ENCODE measurements at regions not wholly inside any gene's neighbourhood (a gene's known extent, or its start where the extent isn't known, plus 50 kb on each side); places are given as distances from the start of the nearest gene placed in this dataset.

GRCh38 chr22:48981371-48982061, 846.2 kb downstream of the BRD1 start:
- no peak for FAIRE-seq

GRCh38 chr22:48980918-48981317, 846.8 kb downstream of the BRD1 start:
- no peak for FAIRE-seq

DNA sequence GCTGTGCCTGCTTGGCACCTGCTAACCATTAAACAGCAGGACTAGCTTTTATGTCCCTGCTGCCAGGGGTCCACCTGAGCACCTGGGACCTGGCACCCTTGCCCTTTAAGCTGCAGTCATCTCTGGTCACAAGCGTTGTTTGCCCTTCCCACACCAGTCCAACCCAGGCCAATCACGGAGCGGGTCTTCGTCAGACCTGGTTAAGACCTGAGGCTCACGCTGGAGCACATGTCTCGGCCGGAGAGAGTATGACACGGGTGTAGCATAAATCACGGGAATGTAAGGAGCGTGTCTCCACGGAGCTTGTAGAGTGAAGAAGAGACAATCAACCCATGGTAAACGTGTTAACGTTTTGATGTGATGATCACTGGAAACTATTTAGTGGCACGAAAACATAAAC, 847.3 kb downstream of the BRD1 start:
- FAIRE-seq, result no peak

DNA sequence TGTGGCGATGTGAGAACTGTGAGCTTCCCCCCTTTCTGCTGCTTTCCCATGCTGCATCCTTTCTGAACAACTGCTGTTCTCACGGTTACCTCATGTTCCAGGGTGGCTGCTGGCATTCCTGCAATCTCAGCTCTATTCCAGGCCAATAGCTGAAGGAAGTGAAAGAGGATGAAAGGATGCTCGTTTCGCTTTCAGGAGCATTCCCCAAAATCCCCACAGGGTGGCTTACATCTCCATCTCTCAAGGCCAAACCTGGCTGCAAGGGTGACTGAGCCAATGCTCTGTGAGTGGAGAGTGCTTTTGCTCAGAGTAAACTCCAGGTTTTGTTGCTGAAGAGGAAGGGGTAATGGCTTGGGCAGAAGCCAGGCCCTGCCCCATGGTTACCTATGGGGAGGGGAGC, 848.2 kb downstream of the BRD1 start:
- FAIRE-seq, result no peak

DNA sequence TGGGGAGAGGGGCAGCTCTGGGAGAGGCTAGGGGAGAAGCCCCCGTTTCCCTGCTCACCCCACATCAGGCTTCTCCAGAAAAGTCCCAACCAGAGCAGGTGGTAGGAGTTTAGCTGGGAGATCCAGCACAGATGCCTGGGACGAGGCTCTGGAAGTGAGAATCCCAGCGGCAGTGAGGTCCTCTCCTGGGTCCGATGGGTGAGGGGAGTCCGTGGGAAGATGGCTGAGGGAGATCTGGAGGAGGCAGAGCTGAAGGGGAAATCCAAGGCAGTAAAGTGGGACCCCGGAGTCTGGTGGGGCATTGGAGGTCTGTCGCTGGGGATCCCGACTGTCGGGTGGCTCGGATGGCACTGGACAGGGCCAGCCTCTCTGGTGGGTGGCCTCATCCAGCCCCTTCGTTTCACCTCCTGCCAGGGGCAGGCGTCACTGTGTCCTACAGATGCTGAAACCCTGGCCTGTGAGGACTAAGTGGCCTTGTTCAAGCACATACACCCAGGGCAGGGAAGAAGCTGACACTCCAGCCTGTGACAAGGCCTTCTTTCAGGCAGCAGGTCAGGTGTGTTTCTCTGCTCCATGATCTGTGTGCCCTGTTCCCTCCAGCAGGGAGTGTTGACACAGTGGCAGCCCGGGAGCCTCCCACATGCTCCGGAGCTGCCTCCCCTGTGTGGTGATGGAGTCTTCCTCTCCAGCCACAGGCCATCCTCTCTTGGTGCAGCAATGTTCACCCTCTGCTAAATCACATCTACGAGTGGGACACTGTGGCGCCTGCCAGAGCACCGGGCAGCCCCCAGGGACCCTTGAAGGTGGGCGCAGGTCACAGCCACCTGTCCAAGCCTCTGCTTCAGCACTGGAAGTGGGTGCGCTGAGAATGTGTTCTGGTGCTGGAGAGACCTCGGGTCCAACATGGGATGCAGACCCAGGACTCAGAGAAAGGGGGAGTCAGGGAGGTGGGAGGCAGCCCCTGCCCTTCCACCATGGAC, 850.8 kb downstream of the BRD1 start:
- FAIRE-seq, result no peak

GRCh38 chr22:48975886-48976285, 851.8 kb downstream of the BRD1 start:
- FAIRE-seq, result no peak

- no peak for FAIRE-seq
Observed at GRCh38 chr22:48975316-48975741, 852.3 kb downstream of the BRD1 start.

GRCh38 chr22:48974443-48975315, 853.0 kb downstream of the BRD1 start:
- no peak for FAIRE-seq

- FAIRE-seq, result no peak
Observed at GRCh38 chr22:48973694-48974041, 854.0 kb downstream of the BRD1 start.

- FAIRE-seq, result no peak
Observed at GRCh38 chr22:48972979-48973693, 854.5 kb downstream of the BRD1 start.

- FAIRE-seq, result no peak
Observed at GRCh38 chr22:48968201-48968959, 859.3 kb downstream of the BRD1 start.

DNA sequence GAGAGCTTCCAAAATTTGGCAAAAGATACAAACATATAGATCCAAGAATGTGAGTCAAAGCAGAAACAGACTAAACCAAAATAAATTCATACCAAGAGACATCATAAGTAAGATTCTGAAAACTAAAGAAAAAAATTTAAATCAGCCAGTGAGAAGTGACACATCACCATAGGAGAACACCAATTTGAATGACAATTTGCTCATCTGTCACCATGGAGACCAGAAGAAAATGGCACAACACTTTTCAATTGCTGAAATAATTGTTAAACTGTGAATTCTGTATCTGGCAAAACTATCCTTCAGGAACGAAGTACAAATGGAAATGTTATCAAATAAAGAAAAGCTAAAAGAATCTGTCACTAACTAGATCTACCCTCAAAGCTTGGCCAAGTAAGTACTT, 864.3 kb downstream of the BRD1 start:
- FAIRE-seq, result no peak

DNA sequence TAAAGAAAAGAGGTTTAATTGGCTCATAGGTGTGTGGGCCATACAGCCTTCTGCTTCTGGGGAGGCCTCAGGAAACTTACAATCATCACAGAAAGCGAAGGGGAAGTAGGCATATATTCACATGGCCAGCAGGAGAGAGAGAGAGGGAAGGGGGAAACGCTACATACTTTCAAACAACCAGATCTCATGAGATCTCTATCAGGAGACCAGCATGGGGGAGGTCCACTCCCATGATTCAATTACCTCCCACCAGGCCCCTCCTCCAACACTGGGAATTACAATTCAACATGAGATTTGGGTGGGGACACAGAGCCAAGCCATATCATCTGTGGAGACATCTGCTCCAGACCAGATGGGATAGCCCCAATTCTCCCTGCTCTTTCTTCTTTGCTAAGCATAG, 866.0 kb downstream of the BRD1 start:
- FAIRE-seq, result no peak

DNA sequence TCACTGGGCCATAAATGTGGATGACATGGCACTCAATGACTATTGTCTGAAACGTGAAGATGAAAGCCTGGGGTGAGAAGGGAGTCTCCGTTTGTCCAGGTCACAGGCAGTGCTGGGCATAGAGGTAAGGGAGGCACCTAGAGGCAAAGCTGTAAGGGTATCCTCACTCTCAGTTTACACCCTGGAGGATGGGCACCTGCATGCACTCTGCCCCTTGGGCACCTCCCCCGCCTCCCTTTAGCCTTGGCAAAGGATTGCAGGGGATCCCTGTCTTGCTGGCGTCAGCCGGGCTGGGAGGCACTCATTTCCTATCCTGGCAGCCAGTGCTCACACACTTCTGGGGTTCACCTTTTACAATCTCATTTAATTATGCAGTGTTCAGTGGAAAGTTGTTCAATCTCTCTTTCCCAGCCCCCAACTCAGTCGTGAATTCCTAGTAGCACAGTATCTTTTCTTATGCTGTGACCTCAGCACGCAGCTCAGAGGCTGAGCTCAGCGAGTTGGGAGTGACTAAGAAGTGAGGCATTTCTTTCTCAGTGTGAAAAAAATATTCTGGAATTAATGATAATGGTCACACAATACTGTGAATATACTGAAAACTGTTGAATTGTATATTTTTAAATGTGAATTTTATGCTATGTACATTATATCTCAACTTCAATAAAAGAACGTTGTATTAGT, 866.6 kb downstream of the BRD1 start:
- FAIRE-seq, result no peak

GRCh38 chr22:48960576-48960975, 867.1 kb downstream of the BRD1 start:
- no peak for FAIRE-seq

- FAIRE-seq, result no peak
Observed at GRCh38 chr22:48959496-48959895, 868.2 kb downstream of the BRD1 start.

GRCh38 chr22:48957987-48958321, 869.7 kb downstream of the BRD1 start:
- no peak for FAIRE-seq

- FAIRE-seq, result no peak
Observed at GRCh38 chr22:48957311-48957986, 870.2 kb downstream of the BRD1 start.

DNA sequence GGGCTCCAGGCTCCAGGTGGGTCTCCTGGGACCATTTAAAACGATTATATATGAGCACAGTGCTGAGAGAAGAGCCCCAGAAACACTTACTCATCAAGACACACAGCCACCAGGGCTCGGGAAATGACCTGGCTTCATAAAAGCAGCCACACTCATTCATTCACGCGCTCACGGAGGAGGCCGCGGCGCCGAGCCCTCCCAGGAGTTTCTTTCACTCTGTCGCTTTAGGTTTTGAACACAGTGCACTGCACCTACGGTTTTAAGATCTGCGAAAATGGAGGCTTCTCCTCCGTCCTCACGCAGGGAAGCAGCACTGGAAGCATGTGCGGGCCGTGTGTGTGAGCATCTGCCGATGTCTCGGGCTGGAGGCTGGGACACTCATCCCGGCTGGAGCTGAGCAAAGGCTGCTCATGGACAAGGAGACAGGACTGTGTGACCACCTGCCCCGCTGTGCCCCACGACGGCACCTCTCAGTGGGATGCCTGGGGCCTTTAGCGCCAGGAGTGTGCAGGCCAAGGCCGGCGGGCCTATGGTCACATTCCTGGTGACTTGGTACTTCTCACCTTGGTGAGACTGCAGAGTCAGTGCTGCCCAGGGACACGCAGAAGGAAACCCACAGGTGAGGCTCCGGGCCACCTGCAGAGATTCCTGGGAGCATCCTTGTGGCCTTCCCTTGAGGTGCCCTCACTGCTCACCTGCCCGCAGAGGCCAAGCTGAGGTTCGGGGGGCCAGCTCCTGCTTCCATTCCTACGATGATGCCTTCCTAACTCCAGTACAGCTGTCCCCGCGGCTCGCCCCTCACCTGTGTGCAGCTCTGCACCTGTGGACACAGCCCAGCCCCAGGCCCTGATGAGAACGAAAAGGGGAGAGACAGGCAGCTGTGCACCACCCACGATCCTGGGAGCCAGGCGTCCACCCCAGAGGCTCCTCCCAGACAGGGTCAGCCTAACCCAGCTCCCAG, 872.0 kb downstream of the BRD1 start:
- FAIRE-seq, result no peak
